ENCODE measurements at regions not wholly inside any gene's neighbourhood (a gene's known extent, or its start where the extent isn't known, plus 50 kb on each side); places are given as distances from the start of the nearest gene placed in this dataset.

DNA sequence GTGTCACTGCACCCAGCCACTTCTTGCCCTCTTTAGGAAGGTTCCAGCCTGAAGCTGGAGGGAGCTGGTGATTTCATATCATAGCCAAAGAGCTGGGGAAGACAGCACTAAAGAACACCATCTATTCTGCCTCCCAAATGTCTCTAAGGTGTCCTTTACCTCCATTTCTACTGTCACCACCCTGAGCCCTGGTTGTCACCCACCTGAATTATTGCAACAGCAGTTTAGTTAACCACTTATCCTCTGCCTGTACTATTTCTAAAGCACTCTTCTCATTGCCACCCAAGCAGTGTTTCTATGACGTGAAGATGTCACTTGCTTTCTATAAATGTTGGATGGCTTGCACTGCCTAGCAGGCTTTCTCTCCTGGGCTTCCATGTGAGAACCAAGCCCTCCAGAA is 69.4 kb upstream of the EED start:
- Histone ChIP-seq H3K36me3 (ENCODE audit: insufficient read depth, low read length) (no peaks in the 10 kb centered on the region), H3K79me2 (ENCODE audit: insufficient read depth, low read depth, low read length) (no peaks in the 10 kb centered on the region), H3K9me2 (ENCODE audit: insufficient read depth, low read length) (no peaks in the 10 kb centered on the region), H3K4me1 (ENCODE audit: insufficient read depth, low read length, poor library complexity, severe bottlenecking) (no peaks in the 10 kb centered on the region), H2AFZ (ENCODE audit: low read length) (no peak overlapping the region), H3K9me3 (ENCODE audit: low read length) (no peaks in the 10 kb centered on the region), H3K4me2 (ENCODE audit: low read length) (no peak overlapping the region), H4K20me1 (ENCODE audit: insufficient read depth, low read length) (no peaks in the 10 kb centered on the region), H3K4me3 (ENCODE audit: low read depth, low read length, poor library complexity, severe bottlenecking) (no peak overlapping the region), H3K27ac (ENCODE audit: low read depth, low read length, poor library complexity, severe bottlenecking) (no peak overlapping the region)
- no peak for DNase-seq (ENCODE audit: low spot score)
- intact Hi-C loops (cut with micrococcal nuclease; ENCODE audit: unreplicated experiment) = no loop called here
- ChIA-PET POLR2A (interaction anchor here (0.6 kb wide), 2 partner anchors 44 to 88 kb away, joined by 3 to 4 read pairs; no protein-coding TSS in a partner anchor), CTCF (ENCODE audit: unreplicated experiment) (no interaction called here)
- TF ChIP-seq EZH2phosphoT487 (IDR thresholded peaks at IDR 0.05; ENCODE audit: borderline replicate concordance, low read depth, low read length) = no peak
- TF ChIP-seq, protein P1, sequence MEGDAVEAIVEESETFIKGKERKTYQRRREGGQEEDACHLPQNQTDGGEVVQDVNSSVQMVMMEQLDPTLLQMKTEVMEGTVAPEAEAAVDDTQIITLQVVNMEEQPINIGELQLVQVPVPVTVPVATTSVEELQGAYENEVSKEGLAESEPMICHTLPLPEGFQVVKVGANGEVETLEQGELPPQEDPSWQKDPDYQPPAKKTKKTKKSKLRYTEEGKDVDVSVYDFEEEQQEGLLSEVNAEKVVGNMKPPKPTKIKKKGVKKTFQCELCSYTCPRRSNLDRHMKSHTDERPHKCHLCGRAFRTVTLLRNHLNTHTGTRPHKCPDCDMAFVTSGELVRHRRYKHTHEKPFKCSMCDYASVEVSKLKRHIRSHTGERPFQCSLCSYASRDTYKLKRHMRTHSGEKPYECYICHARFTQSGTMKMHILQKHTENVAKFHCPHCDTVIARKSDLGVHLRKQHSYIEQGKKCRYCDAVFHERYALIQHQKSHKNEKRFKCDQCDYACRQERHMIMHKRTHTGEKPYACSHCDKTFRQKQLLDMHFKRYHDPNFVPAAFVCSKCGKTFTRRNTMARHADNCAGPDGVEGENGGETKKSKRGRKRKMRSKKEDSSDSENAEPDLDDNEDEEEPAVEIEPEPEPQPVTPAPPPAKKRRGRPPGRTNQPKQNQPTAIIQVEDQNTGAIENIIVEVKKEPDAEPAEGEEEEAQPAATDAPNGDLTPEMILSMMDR (conservative IDR thresholded peaks at IDR 0.05; ENCODE audit: low read length) = no peak
- BruUV-seq (replicated peaks) = no TSS peak

DNA sequence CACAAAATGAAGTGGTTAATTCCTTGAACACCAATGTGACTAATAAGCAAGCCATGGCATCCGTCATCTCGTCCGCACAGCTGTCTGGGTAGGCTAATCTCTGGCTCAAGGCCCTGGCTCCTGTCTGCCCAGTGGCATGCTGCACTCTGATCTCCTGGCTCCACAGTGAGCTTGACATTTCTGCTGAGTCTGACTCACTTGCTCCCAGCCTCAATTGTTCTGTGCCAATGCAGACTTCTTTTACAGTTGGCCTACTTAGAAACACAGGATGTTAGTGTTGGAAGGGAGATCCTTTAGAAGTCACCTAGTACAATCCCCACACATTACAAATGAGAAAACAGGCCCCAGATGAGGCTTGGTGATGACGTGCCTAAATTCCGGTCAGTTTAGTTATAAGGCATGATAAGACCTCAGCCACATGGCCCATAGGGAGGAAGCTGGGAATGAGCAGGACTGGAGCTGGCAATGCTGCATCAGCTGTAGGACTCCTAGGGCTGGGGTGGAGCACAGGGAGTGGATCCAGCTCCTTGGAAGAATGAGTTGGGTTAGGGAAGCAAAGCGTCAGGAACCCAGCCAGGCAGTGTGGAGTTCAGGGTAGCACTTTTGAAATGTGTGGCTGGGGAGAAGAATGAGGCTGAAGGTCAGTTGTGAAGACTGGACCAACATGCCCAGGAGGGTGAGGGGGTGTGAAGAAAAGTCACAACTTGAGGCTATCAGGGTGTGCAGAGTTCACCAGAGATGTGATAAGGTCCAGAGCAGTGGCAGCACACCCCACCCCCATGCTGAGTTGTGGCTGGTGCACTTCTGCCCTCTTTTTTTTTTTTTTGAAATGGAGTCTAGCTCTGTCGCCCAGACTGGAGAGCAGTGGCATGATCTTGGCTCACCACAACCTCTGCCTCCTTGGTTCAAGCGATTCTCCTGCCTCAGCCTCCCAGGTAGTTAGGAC is 70.2 kb upstream of the EED start:
- DNase-seq (ENCODE audit: low spot score) = no peak
- H3K4me2 ChIP-seq (ENCODE audit: low read length) = no peak overlapping the region
- TF ChIP-seq, protein P1 (conservative IDR thresholded peaks at IDR 0.05; ENCODE audit: low read length) = no peak
- no peak for TF ChIP-seq EZH2phosphoT487 (IDR thresholded peaks at IDR 0.05; ENCODE audit: borderline replicate concordance, low read depth, low read length)

DNA sequence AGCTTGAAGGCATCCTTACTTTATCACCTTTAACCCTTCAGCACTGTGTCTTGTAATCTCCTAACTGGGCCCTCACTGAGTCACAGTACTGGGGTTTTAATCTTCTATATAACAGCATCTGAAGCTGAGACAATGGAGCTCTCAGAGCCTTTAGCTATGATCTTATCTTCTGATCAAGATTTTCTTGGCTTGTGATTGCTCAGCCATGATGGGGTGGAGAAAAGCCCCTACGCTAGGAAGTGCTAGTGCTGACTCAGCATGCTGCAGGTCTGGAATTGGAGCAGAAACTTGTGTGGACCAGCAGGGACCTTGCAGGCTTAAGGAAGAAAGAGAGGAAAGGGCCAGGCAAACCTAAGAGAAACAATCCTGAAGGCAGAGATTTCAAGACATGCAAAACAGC is 71.7 kb upstream of the EED start:
- Histone ChIP-seq H3K27ac (ENCODE audit: low read depth, low read length, poor library complexity, severe bottlenecking) (no peak overlapping the region), H3K36me3 (ENCODE audit: insufficient read depth, low read length) (no peaks in the 10 kb centered on the region), H3K4me2 (ENCODE audit: low read length) (no peak overlapping the region), H3K9me3 (ENCODE audit: low read length) (no peaks in the 10 kb centered on the region), H3K4me3 (ENCODE audit: low read depth, low read length, poor library complexity, severe bottlenecking) (no peak overlapping the region), H4K20me1 (ENCODE audit: insufficient read depth, low read length) (no peaks in the 10 kb centered on the region), H3K79me2 (ENCODE audit: insufficient read depth, low read depth, low read length) (no peaks in the 10 kb centered on the region), H2AFZ (ENCODE audit: low read length) (no peak overlapping the region), H3K4me1 (ENCODE audit: insufficient read depth, low read length, poor library complexity, severe bottlenecking) (no peaks in the 10 kb centered on the region), H3K9me2 (ENCODE audit: insufficient read depth, low read length) (no peaks in the 10 kb centered on the region)
- DNase-seq (ENCODE audit: low spot score) = no peak
- intact Hi-C loops (cut with micrococcal nuclease; ENCODE audit: unreplicated experiment) = no loop called here
- TF ChIP-seq, protein P1 (conservative IDR thresholded peaks at IDR 0.05; ENCODE audit: low read length) = no peak
- TF ChIP-seq EZH2phosphoT487 (IDR thresholded peaks at IDR 0.05; ENCODE audit: borderline replicate concordance, low read depth, low read length) = no peak
- ChIA-PET POLR2A (interaction anchor here (0.7 kb wide), 1 partner anchor 9 kb away, joined by 4 read pairs; no protein-coding TSS in a partner anchor), CTCF (ENCODE audit: unreplicated experiment) (interaction anchor here (0.7 kb wide), 1 partner anchor 98 kb away, joined by 5 read pairs; no protein-coding TSS in a partner anchor)
- no TSS peak for BruUV-seq (replicated peaks)

More for the DNA sequence above, 70.2 kb upstream of the EED start:
- Histone ChIP-seq H3K27ac (ENCODE audit: low read depth, low read length, poor library complexity, severe bottlenecking) (no peak overlapping the region), H3K9me3 (ENCODE audit: low read length) (no peaks in the 10 kb centered on the region), H3K4me3 (ENCODE audit: low read depth, low read length, poor library complexity, severe bottlenecking) (no peak overlapping the region), H3K9me2 (ENCODE audit: insufficient read depth, low read length) (no peaks in the 10 kb centered on the region), H2AFZ (ENCODE audit: low read length) (no peak overlapping the region), H3K79me2 (ENCODE audit: insufficient read depth, low read depth, low read length) (no peaks in the 10 kb centered on the region), H4K20me1 (ENCODE audit: insufficient read depth, low read length) (no peaks in the 10 kb centered on the region), H3K36me3 (ENCODE audit: insufficient read depth, low read length) (no peaks in the 10 kb centered on the region), H3K4me1 (ENCODE audit: insufficient read depth, low read length, poor library complexity, severe bottlenecking) (no peaks in the 10 kb centered on the region)
- no TSS peak for BruUV-seq (replicated peaks)
- ChIA-PET POLR2A (interaction anchor here (1.1 kb wide), 1 partner anchor 20 kb away, joined by 4 read pairs; no protein-coding TSS in a partner anchor), CTCF (ENCODE audit: unreplicated experiment) (interaction anchor here (0.6 kb wide), 1 partner anchor 116 kb away, joined by 3 read pairs; no protein-coding TSS in a partner anchor)
- intact Hi-C loops (cut with micrococcal nuclease; ENCODE audit: unreplicated experiment) = no loop called here

Measured in OCI-LY7 (cell line).